Sigmoid colon (tissue), 4 donors: ENCODE measurements at regions not wholly inside any gene's neighbourhood (a gene's known extent, or its start where the extent isn't known, plus 50 kb on each side); places are given as distances from the start of the nearest gene placed in this dataset.

Source experiments
- CTCF ChIP-seq, 4 experiments: fragments of 450-650 bp in 3 of 4; fragments of 200-600 bp in 1 of 4; IDR thresholded peaks; one replicate each; pipeline ENCODE4 v1.5.1; 2016 to 2019; ENCODE audit warnings: antibody characterized with exemption in 4 of 4, mild to moderate bottlenecking in 3 of 4, moderate library complexity in 2 of 4
- POLR2A ChIP-seq, 2 donors: fragments of 450-650 bp; IDR thresholded peaks; one replicate each; pipeline ENCODE4 v1.6.1; 2016; ENCODE audit warnings: antibody characterized with exemption in 2 of 2, mild to moderate bottlenecking in 2 of 2, moderate library complexity in 2 of 2
- POLR2AphosphoS5 ChIP-seq, 4 donors: sonication (generic); formaldehyde crosslinking; IDR thresholded peaks; one replicate each; pipeline ENCODE4 v1.6.1; 2017; ENCODE audit warnings: antibody characterized with exemption in 4 of 4

DNA sequence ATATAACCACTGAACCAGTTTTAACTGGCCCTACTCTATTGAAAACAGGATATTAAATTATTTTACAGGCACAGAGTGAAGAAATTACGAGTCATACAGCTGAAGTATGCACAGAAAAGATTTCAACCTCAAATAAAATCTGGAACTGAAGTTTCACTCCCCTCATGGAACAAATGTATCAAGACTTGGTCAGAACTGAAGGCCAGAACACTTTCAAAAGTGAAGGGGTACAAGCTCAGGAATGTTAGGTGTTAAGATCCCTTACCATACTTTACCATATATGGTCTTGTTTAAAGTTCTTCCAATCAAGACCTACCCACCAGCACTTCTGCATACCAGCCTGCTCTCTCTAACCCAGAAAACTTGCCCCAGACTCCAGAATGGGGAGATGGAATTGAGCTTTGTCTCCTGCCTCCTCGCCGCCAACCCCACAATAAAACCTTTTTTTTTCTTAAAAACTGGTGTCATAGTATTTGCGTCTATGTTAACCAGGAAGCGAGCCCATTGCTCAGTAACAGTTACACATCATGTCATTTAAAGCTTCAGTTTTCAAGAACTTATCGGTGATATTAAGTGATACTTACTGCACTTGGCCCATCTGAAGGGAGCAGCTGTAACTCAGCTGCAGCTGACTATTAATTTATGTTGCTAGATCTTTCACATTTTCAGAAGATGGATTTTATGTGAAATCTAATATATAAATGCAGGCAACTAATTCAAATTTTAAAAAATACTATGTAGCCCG, 59.9 kb downstream of the OXSM start:
- no peak for TF ChIP-seq CTCF (IDR thresholded peaks at IDR 0.05)
- no peak for TF ChIP-seq POLR2A (IDR thresholded peaks at IDR 0.05)
- TF ChIP-seq POLR2AphosphoS5 (IDR thresholded peaks at IDR 0.05): no peak
